RWPE2 (cell line): ENCODE measurements at regions not wholly inside any gene's neighbourhood (a gene's known extent, or its start where the extent isn't known, plus 50 kb on each side); places are given as distances from the start of the nearest gene placed in this dataset.

Source experiments
- ATAC-seq: fragments of 200-7000 bp; cut with Tn5 transposase; 3 replicates; pipeline ENCODE4 v1.9.1; 2021; ENCODE audit warnings: low read depth
- DNase-seq: peaks from one replicate; pipeline ENCODE4 v3.0.0-alpha.2; 2020; ENCODE audit warnings: low spot score
- H3K27ac ChIP-seq: fragments of 450-650 bp; 2 replicates; pipeline ENCODE4 v1.5.1; 2017; ENCODE audit warnings: mild to moderate bottlenecking; ENCODE audit not compliant: poor library complexity, severe bottlenecking
- H3K27me3 ChIP-seq: fragments of 250-450 bp; sonication (Bioruptor Pico); 2 replicates; pipeline ENCODE4 v1.5.1; 2021; ENCODE audit warnings: mild to moderate bottlenecking, moderate library complexity; ENCODE audit not compliant: insufficient read depth, poor library complexity, severe bottlenecking
- H3K36me3 ChIP-seq: fragments of 250-450 bp; sonication (Bioruptor Pico); 2 replicates; pipeline ENCODE4 v1.5.1; 2020; ENCODE audit warnings: low read depth, mild to moderate bottlenecking, moderate library complexity
- H3K4me1 ChIP-seq: fragments of 250-450 bp; sonication (Bioruptor Pico); 2 replicates; pipeline ENCODE4 v1.5.1; 2021; ENCODE audit warnings: mild to moderate bottlenecking, moderate library complexity; ENCODE audit not compliant: insufficient read depth, poor library complexity, severe bottlenecking
- H3K4me3 ChIP-seq: fragments of 250-450 bp; sonication (Bioruptor Pico); 2 replicates; pipeline ENCODE4 v1.5.1; 2021; ENCODE audit warnings: mild to moderate bottlenecking, moderate library complexity; ENCODE audit not compliant: severe bottlenecking
- H3K9me3 ChIP-seq: fragments of 250-450 bp; sonication (Bioruptor Pico); 2 replicates; pipeline ENCODE4 v1.5.1; 2021; ENCODE audit warnings: mild to moderate bottlenecking, moderate library complexity; ENCODE audit not compliant: severe bottlenecking
- TF ChIP-seq, protein P1 (sequence below): fragments of 450-650 bp; IDR thresholded peaks from one replicate; pipeline ENCODE4 v1.5.1; 2017; ENCODE audit warnings: mild to moderate bottlenecking, moderate library complexity; ENCODE audit not compliant: poor library complexity, severe bottlenecking

- H3K9me3 ChIP-seq, result no peaks in the 10 kb centered on the region
- no peaks in the 10 kb centered on the region for H3K36me3 ChIP-seq
- TF ChIP-seq, protein P1, sequence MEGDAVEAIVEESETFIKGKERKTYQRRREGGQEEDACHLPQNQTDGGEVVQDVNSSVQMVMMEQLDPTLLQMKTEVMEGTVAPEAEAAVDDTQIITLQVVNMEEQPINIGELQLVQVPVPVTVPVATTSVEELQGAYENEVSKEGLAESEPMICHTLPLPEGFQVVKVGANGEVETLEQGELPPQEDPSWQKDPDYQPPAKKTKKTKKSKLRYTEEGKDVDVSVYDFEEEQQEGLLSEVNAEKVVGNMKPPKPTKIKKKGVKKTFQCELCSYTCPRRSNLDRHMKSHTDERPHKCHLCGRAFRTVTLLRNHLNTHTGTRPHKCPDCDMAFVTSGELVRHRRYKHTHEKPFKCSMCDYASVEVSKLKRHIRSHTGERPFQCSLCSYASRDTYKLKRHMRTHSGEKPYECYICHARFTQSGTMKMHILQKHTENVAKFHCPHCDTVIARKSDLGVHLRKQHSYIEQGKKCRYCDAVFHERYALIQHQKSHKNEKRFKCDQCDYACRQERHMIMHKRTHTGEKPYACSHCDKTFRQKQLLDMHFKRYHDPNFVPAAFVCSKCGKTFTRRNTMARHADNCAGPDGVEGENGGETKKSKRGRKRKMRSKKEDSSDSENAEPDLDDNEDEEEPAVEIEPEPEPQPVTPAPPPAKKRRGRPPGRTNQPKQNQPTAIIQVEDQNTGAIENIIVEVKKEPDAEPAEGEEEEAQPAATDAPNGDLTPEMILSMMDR, result no peak
- DNase-seq (no peak), ATAC-seq (no peak)
- no peaks in the 10 kb centered on the region for H3K27me3 ChIP-seq
- no peaks in the 10 kb centered on the region for H3K4me1 ChIP-seq
- no peak overlapping the region for H3K4me3 ChIP-seq
- no peak overlapping the region for H3K27ac ChIP-seq
Measured at GRCh38 chr1:220386494-220387195, 114.4 kb upstream of the RAB3GAP2 start.

DNA sequence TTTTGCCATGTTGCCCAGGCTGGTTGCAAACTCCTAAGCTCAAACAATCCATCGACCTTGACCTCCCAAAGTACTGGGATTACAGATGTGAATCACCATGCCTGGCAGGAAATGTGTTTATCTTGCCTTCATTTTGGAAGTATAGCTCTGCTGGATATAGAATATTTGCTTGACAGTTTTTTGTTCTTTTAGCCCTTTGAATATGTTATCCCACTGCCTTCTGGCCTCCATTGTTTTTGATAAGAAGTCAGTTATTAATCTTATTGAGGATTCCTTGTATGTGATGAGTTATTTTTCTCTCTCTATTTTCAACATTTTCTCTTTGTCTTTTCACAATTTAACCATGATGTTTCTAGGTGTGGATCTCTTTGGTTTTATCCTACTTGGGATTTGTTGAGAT is 112.9 kb upstream of the RAB3GAP2 start:
- no peaks in the 10 kb centered on the region for H3K9me3 ChIP-seq
- no peak overlapping the region for H3K4me3 ChIP-seq
- no peak for DNase-seq
- H3K36me3 ChIP-seq, result no peaks in the 10 kb centered on the region
- H3K4me1 ChIP-seq, result no peaks in the 10 kb centered on the region
- TF ChIP-seq, protein P1, result no peak
- H3K27ac ChIP-seq, result no peak overlapping the region
- no peak for ATAC-seq
- H3K27me3 ChIP-seq, result no peaks in the 10 kb centered on the region

DNA sequence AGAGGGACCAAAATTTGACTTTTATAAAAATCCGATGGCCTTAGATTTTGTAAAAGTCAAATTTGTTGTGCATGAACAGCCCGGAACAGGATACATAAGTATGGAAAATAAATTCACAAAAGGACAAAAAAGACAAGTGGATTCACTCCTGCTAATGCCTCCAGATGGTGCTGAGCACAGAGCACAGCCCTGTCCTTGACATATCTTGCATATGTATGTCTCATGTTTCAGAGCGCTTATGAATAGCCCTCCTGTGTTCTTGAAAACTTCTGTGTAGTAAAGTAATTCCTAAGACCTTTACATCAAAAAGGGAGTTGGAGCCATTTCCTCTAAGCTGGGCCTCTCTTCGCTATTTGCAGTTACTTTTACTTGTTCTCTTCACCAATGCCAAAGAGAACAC is 110.7 kb upstream of the RAB3GAP2 start:
- no peak for DNase-seq
- no peak for ATAC-seq
- no peaks in the 10 kb centered on the region for H3K9me3 ChIP-seq
- no peak overlapping the region for H3K27ac ChIP-seq
- H3K36me3 ChIP-seq, result no peaks in the 10 kb centered on the region
- H3K27me3 ChIP-seq, result no peaks in the 10 kb centered on the region
- H3K4me3 ChIP-seq, result no peak overlapping the region
- TF ChIP-seq, protein P1, result no peak
- H3K4me1 ChIP-seq, result no peaks in the 10 kb centered on the region

- Histone ChIP-seq H3K4me1 (no peaks in the 10 kb centered on the region), H3K27me3 (no peaks in the 10 kb centered on the region), H3K36me3 (no peaks in the 10 kb centered on the region), H3K4me3 (no peak overlapping the region), H3K9me3 (no peaks in the 10 kb centered on the region), H3K27ac (no peak overlapping the region)
- no peak for DNase-seq
- ATAC-seq, result no peak
- TF ChIP-seq, protein P1, result no peak
Measured at GRCh38 chr1:220380885-220381284, 108.6 kb upstream of the RAB3GAP2 start.

- Histone ChIP-seq H3K4me3 (no peak overlapping the region), H3K27ac (no peak overlapping the region), H3K9me3 (no peaks in the 10 kb centered on the region), H3K27me3 (no peaks in the 10 kb centered on the region), H3K36me3 (no peaks in the 10 kb centered on the region), H3K4me1 (no peaks in the 10 kb centered on the region)
- ATAC-seq, result no peak
- DNase-seq, result no peak
- TF ChIP-seq, protein P1, result no peak
Measured at GRCh38 chr1:220378571-220379302, 106.5 kb upstream of the RAB3GAP2 start.
